HepG2 (cell line): ENCODE measurements at regions not wholly inside any gene's neighbourhood (a gene's known extent, or its start where the extent isn't known, plus 50 kb on each side); places are given as distances from the start of the nearest gene placed in this dataset.

ENCODE experiments used
- DR1 ChIP-seq: sonication (generic); formaldehyde crosslinking; IDR thresholded peaks from 2 replicates; pipeline ENCODE4 v1.8.0; 2021; ENCODE audit warnings: mild to moderate bottlenecking, missing genetic modification reagents, inconsistent platforms
- HNRNPK ChIP-seq: fragments of 200-400 bp; formaldehyde crosslinking; IDR thresholded peaks from 2 replicates; pipeline ENCODE4 v1.6.1; 2018; ENCODE audit warnings: low read length, low read depth, moderate library complexity, mild to moderate bottlenecking; ENCODE audit not compliant: poor library complexity, severe bottlenecking
- KAT8 ChIP-seq: IDR thresholded peaks from 2 replicates; pipeline ENCODE4 v1.6.1; 2016; ENCODE audit warnings: missing genetic modification reagents, missing compliant biosample characterization
- NPAS2 ChIP-seq: sonication (generic); formaldehyde crosslinking; IDR thresholded peaks from 2 replicates; pipeline ENCODE4 v1.8.0; 2022; ENCODE audit warnings: mild to moderate bottlenecking, missing genetic modification reagents, borderline replicate concordance
- RFX1 ChIP-seq: fragments of 450-650 bp; IDR thresholded peaks from 2 replicates; pipeline ENCODE4 v1.6.1; 2017
- RXRA ChIP-seq: sonication (generic); formaldehyde crosslinking; IDR thresholded peaks from 2 replicates; pipeline ENCODE4 v1.5.1; 2020; ENCODE audit warnings: missing genetic modification reagents
- TGIF2 ChIP-seq: IDR thresholded peaks from 2 replicates; pipeline ENCODE4 v1.6.1; 2016; ENCODE audit warnings: control low read depth, missing compliant biosample characterization
- U2AF2 ChIP-seq: fragments of 200-400 bp; formaldehyde crosslinking; IDR thresholded peaks from 2 replicates; pipeline ENCODE4 v1.6.1; 2017; ENCODE audit warnings: low read depth, mild to moderate bottlenecking, low read length
- ZNF629 ChIP-seq: sonication (generic); formaldehyde crosslinking; conservative IDR thresholded peaks from 2 replicates; pipeline ENCODE4 v1.5.0; 2020; ENCODE audit warnings: missing genetic modification reagents
- TF ChIP-seq, protein P1 (sequence below): sonication (generic); formaldehyde crosslinking; IDR thresholded peaks from 2 replicates; pipeline ENCODE4 v1.5.0; 2020; ENCODE audit warnings: mild to moderate bottlenecking, missing genetic modification reagents
- TF ChIP-seq, protein P2 (sequence below), 2 experiments: sonication (generic) in 1 of 2; formaldehyde crosslinking in 1 of 2; IDR thresholded peaks; 2 replicates each; pipeline versions ENCODE4 v1.5.1 to v1.6.1; 2011 to 2020; ENCODE audit warnings: borderline replicate concordance in 1 of 2, low read depth in 1 of 2, low read length in 1 of 2, mild to moderate bottlenecking in 1 of 2, missing genetic modification reagents in 1 of 2, moderate library complexity in 1 of 2
- TF ChIP-seq, protein P3 (sequence below): IDR thresholded peaks from 2 replicates; pipeline ENCODE4 v1.6.1; 2018; ENCODE audit warnings: missing genetic modification reagents, mild to moderate bottlenecking, missing compliant biosample characterization
- TF ChIP-seq, protein P4 (sequence below): sonication (generic); formaldehyde crosslinking; IDR thresholded peaks from 2 replicates; pipeline ENCODE4 v1.5.1; 2020; ENCODE audit warnings: missing genetic modification reagents, mild to moderate bottlenecking, borderline replicate concordance
- TF ChIP-seq, protein P5 (sequence below): sonication (generic); formaldehyde crosslinking; IDR thresholded peaks from 2 replicates; pipeline ENCODE4 v1.4.0; 2020; ENCODE audit warnings: missing genetic modification reagents
- TF ChIP-seq, protein P6 (sequence below): sonication (generic); formaldehyde crosslinking; IDR thresholded peaks from 2 replicates; pipeline ENCODE4 v1.4.0; 2020; ENCODE audit warnings: missing genetic modification reagents

DNA sequence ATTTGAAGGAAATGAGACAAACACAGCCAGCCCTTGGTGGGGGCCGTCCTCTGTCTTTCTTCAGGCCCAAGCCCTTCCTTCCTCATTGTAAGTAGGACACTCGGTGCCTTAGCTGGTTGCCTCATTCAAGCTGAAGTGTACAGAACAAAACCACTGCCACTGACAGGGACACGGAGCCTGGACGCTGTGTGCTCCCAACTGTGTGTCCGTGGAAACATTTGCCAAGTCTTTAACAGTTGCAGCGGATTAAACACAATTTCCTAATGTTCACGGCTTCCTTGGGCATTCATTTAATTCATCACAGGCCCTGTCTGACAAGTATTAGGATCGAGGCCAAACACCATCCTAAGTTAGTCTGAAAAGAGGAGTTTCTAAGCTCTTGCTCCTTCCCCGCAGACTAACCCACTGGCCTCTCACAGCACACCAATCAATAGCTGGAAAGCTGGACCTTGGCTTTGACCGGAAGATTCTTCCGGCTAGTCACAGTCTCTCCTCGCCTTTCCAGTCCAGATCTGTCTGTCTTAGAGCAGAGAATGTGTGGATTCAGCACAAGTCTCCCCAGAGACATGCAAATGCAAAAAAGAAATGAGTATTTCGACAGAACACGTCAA, 68.7 kb upstream of the ACSL3 start (continued):
- TF ChIP-seq, protein P1, sequence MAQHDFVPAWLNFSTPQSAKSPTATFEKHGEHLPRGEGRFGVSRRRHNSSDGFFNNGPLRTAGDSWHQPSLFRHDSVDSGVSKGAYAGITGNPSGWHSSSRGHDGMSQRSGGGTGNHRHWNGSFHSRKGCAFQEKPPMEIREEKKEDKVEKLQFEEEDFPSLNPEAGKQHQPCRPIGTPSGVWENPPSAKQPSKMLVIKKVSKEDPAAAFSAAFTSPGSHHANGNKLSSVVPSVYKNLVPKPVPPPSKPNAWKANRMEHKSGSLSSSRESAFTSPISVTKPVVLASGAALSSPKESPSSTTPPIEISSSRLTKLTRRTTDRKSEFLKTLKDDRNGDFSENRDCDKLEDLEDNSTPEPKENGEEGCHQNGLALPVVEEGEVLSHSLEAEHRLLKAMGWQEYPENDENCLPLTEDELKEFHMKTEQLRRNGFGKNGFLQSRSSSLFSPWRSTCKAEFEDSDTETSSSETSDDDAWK = no peak
- TF ChIP-seq NPAS2 (CRISPR knock-in tag) = no peak
- TF ChIP-seq, protein P2, sequence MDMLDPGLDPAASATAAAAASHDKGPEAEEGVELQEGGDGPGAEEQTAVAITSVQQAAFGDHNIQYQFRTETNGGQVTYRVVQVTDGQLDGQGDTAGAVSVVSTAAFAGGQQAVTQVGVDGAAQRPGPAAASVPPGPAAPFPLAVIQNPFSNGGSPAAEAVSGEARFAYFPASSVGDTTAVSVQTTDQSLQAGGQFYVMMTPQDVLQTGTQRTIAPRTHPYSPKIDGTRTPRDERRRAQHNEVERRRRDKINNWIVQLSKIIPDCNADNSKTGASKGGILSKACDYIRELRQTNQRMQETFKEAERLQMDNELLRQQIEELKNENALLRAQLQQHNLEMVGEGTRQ (IDR thresholded peaks at IDR 0.05; ENCODE audit: low read depth, low read length) = no peak
- TF ChIP-seq, protein P2 (CRISPR knock-in tag; IDR thresholded peaks at IDR 0.05; ENCODE audit: borderline replicate concordance) = no peak
- TF ChIP-seq TGIF2 (CRISPR knock-in tag) = no peak
- no peak for TF ChIP-seq ZNF629 (CRISPR knock-in tag)
- TF ChIP-seq U2AF2 = no peak
- no peak for TF ChIP-seq RFX1
- TF ChIP-seq, protein P3, sequence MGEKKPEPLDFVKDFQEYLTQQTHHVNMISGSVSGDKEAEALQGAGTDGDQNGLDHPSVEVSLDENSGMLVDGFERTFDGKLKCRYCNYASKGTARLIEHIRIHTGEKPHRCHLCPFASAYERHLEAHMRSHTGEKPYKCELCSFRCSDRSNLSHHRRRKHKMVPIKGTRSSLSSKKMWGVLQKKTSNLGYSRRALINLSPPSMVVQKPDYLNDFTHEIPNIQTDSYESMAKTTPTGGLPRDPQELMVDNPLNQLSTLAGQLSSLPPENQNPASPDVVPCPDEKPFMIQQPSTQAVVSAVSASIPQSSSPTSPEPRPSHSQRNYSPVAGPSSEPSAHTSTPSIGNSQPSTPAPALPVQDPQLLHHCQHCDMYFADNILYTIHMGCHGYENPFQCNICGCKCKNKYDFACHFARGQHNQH (CRISPR knock-in tag) = no peak
- TF ChIP-seq HNRNPK = no peak
- TF ChIP-seq, protein P4, sequence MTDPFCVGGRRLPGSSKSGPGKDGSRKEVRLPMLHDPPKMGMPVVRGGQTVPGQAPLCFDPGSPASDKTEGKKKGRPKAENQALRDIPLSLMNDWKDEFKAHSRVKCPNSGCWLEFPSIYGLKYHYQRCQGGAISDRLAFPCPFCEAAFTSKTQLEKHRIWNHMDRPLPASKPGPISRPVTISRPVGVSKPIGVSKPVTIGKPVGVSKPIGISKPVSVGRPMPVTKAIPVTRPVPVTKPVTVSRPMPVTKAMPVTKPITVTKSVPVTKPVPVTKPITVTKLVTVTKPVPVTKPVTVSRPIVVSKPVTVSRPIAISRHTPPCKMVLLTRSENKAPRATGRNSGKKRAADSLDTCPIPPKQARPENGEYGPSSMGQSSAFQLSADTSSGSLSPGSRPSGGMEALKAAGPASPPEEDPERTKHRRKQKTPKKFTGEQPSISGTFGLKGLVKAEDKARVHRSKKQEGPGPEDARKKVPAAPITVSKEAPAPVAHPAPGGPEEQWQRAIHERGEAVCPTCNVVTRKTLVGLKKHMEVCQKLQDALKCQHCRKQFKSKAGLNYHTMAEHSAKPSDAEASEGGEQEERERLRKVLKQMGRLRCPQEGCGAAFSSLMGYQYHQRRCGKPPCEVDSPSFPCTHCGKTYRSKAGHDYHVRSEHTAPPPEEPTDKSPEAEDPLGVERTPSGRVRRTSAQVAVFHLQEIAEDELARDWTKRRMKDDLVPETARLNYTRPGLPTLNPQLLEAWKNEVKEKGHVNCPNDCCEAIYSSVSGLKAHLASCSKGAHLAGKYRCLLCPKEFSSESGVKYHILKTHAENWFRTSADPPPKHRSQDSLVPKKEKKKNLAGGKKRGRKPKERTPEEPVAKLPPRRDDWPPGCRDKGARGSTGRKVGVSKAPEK = no peak
- peak; percentile 50; the same call in 1 of the 2 replicates for TF ChIP-seq RXRA
- TF ChIP-seq, protein P5, sequence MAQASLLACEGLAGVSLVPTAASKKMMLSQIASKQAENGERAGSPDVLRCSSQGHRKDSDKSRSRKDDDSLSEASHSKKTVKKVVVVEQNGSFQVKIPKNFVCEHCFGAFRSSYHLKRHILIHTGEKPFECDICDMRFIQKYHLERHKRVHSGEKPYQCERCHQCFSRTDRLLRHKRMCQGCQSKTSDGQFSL = no peak
- TF ChIP-seq, protein P6, sequence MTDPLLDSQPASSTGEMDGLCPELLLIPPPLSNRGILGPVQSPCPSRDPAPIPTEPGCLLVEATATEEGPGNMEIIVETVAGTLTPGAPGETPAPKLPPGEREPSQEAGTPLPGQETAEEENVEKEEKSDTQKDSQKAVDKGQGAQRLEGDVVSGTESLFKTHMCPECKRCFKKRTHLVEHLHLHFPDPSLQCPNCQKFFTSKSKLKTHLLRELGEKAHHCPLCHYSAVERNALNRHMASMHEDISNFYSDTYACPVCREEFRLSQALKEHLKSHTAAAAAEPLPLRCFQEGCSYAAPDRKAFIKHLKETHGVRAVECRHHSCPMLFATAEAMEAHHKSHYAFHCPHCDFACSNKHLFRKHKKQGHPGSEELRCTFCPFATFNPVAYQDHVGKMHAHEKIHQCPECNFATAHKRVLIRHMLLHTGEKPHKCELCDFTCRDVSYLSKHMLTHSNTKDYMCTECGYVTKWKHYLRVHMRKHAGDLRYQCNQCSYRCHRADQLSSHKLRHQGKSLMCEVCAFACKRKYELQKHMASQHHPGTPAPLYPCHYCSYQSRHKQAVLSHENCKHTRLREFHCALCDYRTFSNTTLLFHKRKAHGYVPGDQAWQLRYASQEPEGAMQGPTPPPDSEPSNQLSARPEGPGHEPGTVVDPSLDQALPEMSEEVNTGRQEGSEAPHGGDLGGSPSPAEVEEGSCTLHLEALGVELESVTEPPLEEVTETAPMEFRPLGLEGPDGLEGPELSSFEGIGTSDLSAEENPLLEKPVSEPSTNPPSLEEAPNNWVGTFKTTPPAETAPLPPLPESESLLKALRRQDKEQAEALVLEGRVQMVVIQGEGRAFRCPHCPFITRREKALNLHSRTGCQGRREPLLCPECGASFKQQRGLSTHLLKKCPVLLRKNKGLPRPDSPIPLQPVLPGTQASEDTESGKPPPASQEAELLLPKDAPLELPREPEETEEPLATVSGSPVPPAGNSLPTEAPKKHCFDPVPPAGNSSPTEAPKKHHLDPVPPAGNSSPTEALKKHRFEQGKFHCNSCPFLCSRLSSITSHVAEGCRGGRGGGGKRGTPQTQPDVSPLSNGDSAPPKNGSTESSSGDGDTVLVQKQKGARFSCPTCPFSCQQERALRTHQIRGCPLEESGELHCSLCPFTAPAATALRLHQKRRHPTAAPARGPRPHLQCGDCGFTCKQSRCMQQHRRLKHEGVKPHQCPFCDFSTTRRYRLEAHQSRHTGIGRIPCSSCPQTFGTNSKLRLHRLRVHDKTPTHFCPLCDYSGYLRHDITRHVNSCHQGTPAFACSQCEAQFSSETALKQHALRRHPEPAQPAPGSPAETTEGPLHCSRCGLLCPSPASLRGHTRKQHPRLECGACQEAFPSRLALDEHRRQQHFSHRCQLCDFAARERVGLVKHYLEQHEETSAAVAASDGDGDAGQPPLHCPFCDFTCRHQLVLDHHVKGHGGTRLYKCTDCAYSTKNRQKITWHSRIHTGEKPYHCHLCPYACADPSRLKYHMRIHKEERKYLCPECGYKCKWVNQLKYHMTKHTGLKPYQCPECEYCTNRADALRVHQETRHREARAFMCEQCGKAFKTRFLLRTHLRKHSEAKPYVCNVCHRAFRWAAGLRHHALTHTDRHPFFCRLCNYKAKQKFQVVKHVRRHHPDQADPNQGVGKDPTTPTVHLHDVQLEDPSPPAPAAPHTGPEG (CRISPR knock-in tag) = no peak
- TF ChIP-seq KAT8 (CRISPR knock-in tag) = no peak
- no peak for TF ChIP-seq DR1 (CRISPR knock-in tag)
